H1 (cell line): ENCODE measurements at regions not wholly inside any gene's neighbourhood (a gene's known extent, or its start where the extent isn't known, plus 50 kb on each side); places are given as distances from the start of the nearest gene placed in this dataset.

Source experiments
- HDAC6 ChIP-seq: IDR thresholded peaks from one replicate; pipeline ENCODE4 v1.7.1; 2012; ENCODE audit warnings: low read depth, mild to moderate bottlenecking, inconsistent platforms, low read length, moderate library complexity
- RBBP5 ChIP-seq: IDR thresholded peaks from 2 replicates; pipeline ENCODE4 v1.7.1; 2012; ENCODE audit warnings: low read depth, mild to moderate bottlenecking, inconsistent platforms, low read length, moderate library complexity, borderline replicate concordance
- TAF1 ChIP-seq: IDR thresholded peaks from 2 replicates; pipeline ENCODE4 v1.6.1; 2011; ENCODE audit warnings: mild to moderate bottlenecking, low read depth, low read length
- TF ChIP-seq, protein P1 (sequence below): fragments of 300-600 bp; sonication (generic); IDR thresholded peaks from 2 replicates; pipeline ENCODE4 v1.7.1; 2012; ENCODE audit warnings: low read length, moderate library complexity, mild to moderate bottlenecking, inconsistent platforms; ENCODE audit not compliant: insufficient replicate concordance

DNA sequence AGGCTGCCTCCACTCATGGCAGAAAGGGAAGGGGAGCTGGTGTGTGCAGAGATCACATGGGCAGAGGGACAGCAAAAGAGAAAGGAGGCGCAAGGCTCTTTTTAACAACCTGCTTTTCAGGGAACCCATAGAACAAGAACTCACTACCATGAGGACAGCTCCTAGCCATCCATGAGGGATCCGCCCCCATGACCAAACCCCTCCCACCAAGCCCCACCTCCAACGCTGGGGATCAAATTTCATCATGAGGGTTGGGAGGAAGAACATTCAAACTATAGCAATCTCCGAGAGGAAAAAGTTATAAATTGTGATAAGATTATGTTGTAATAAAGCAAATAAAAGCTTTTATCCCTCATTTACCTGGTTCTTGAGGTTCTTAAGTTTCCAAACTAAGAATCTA lies 84.7 kb upstream of the LMCD1 start (continued):
- TF ChIP-seq, protein P1, sequence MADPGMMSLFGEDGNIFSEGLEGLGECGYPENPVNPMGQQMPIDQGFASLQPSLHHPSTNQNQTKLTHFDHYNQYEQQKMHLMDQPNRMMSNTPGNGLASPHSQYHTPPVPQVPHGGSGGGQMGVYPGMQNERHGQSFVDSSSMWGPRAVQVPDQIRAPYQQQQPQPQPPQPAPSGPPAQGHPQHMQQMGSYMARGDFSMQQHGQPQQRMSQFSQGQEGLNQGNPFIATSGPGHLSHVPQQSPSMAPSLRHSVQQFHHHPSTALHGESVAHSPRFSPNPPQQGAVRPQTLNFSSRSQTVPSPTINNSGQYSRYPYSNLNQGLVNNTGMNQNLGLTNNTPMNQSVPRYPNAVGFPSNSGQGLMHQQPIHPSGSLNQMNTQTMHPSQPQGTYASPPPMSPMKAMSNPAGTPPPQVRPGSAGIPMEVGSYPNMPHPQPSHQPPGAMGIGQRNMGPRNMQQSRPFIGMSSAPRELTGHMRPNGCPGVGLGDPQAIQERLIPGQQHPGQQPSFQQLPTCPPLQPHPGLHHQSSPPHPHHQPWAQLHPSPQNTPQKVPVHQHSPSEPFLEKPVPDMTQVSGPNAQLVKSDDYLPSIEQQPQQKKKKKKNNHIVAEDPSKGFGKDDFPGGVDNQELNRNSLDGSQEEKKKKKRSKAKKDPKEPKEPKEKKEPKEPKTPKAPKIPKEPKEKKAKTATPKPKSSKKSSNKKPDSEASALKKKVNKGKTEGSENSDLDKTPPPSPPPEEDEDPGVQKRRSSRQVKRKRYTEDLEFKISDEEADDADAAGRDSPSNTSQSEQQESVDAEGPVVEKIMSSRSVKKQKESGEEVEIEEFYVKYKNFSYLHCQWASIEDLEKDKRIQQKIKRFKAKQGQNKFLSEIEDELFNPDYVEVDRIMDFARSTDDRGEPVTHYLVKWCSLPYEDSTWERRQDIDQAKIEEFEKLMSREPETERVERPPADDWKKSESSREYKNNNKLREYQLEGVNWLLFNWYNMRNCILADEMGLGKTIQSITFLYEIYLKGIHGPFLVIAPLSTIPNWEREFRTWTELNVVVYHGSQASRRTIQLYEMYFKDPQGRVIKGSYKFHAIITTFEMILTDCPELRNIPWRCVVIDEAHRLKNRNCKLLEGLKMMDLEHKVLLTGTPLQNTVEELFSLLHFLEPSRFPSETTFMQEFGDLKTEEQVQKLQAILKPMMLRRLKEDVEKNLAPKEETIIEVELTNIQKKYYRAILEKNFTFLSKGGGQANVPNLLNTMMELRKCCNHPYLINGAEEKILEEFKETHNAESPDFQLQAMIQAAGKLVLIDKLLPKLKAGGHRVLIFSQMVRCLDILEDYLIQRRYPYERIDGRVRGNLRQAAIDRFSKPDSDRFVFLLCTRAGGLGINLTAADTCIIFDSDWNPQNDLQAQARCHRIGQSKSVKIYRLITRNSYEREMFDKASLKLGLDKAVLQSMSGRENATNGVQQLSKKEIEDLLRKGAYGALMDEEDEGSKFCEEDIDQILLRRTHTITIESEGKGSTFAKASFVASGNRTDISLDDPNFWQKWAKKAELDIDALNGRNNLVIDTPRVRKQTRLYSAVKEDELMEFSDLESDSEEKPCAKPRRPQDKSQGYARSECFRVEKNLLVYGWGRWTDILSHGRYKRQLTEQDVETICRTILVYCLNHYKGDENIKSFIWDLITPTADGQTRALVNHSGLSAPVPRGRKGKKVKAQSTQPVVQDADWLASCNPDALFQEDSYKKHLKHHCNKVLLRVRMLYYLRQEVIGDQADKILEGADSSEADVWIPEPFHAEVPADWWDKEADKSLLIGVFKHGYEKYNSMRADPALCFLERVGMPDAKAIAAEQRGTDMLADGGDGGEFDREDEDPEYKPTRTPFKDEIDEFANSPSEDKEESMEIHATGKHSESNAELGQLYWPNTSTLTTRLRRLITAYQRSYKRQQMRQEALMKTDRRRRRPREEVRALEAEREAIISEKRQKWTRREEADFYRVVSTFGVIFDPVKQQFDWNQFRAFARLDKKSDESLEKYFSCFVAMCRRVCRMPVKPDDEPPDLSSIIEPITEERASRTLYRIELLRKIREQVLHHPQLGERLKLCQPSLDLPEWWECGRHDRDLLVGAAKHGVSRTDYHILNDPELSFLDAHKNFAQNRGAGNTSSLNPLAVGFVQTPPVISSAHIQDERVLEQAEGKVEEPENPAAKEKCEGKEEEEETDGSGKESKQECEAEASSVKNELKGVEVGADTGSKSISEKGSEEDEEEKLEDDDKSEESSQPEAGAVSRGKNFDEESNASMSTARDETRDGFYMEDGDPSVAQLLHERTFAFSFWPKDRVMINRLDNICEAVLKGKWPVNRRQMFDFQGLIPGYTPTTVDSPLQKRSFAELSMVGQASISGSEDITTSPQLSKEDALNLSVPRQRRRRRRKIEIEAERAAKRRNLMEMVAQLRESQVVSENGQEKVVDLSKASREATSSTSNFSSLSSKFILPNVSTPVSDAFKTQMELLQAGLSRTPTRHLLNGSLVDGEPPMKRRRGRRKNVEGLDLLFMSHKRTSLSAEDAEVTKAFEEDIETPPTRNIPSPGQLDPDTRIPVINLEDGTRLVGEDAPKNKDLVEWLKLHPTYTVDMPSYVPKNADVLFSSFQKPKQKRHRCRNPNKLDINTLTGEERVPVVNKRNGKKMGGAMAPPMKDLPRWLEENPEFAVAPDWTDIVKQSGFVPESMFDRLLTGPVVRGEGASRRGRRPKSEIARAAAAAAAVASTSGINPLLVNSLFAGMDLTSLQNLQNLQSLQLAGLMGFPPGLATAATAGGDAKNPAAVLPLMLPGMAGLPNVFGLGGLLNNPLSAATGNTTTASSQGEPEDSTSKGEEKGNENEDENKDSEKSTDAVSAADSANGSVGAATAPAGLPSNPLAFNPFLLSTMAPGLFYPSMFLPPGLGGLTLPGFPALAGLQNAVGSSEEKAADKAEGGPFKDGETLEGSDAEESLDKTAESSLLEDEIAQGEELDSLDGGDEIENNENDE, result no peak
- TF ChIP-seq RBBP5 (no peak), HDAC6 (no peak), TAF1 (no peak)
